ENCODE measurements at regions not wholly inside any gene's neighbourhood (a gene's known extent, or its start where the extent isn't known, plus 50 kb on each side); places are given as distances from the start of the nearest gene placed in this dataset.

DNA sequence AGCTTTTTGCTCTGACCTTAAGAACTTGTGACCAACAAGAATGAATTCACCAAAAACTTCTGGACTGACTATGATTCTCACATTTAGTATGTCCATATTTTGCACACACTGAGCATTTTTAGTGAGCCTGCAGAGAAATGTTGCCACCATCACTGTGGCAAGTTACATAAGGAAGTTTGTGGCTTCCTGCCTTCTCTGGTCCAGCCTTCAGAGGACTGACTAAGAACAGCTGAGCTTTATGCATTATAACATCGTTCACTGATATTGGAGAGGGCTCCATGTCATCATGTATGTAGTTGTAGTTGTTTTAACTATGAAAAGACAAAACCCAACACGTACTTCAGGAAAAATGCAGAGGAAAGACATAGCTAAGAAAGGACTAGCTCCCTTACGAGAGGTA lies 218.0 kb upstream of the CRIM1 start:
- in situ Hi-C loops (cut with MboI) (no loop called here), intact Hi-C loops (cut with micrococcal nuclease; ENCODE audit: unreplicated experiment) (no loop called here)
- H3K9me3 ChIP-seq (replicated peaks; ENCODE audit: control insufficient read depth, insufficient read depth, low read length): no peaks in the 10 kb centered on the region
- BruUV-seq (replicated peaks): no TSS peak
- H3K9ac ChIP-seq (ENCODE audit: control insufficient read depth, insufficient read depth, low read length): no peak overlapping the region
- ATAC-seq: no peak
- H3K79me2 ChIP-seq (ENCODE audit: control insufficient read depth, insufficient read depth, low read length): no peaks in the 10 kb centered on the region
- H3K27me3 ChIP-seq (replicated peaks in 1 of 2; ENCODE audit: control insufficient read depth in 2 of 2, insufficient read depth in 2 of 2, low read length in 1 of 2): no peaks in the 10 kb centered on the region
- no peak overlapping the region for H3K27ac ChIP-seq (ENCODE audit: control insufficient read depth, insufficient read depth)
- H4K20me1 ChIP-seq (ENCODE audit: control insufficient read depth, insufficient read depth): no peaks in the 10 kb centered on the region
- CTCF ChIA-PET: interaction anchor here (1.1 kb wide), 1 partner anchor 9 kb away, joined by 3 read pairs; no protein-coding TSS in a partner anchor
- no peak for FAIRE-seq
- POLR2A ChIA-PET: no interaction called here
- 25% methylated on average over 3 of the region's 3 CpGs for WGBS (ENCODE audit: insufficient coverage, insufficient replicate concordance, low lambda C conversion rate, missing lambda C conversion rate)
- TF ChIP-seq ZBTB11 (CRISPR knock-in tag; IDR thresholded peaks at IDR 0.05) (no peak), NFXL1 (IDR thresholded peaks at IDR 0.05; ENCODE audit: borderline replicate concordance) (no peak), NRF1 (conservative IDR thresholded peaks at IDR 0.05; ENCODE audit: low read depth, low read length) (no peak), JUNB (IDR thresholded peaks at IDR 0.05) (no peak), ATF7 (IDR thresholded peaks at IDR 0.05; ENCODE audit: low read depth) (no peak), WRNIP1 (IDR thresholded peaks at IDR 0.05; ENCODE audit: borderline replicate concordance, low read depth, low read length) (no peak), HDGF (IDR thresholded peaks at IDR 0.05) (no peak), YY1 (IDR thresholded peaks at IDR 0.05; ENCODE audit: low read depth, low read length) (no peak), FOS (IDR thresholded peaks at IDR 0.05; ENCODE audit: borderline replicate concordance, extremely low read depth, insufficient read length) (no peak), KDM1A (IDR thresholded peaks at IDR 0.05; ENCODE audit: borderline replicate concordance) (no peak), FOXK2 (IDR thresholded peaks at IDR 0.05) (no peak)
- TF ChIP-seq, protein P1, sequence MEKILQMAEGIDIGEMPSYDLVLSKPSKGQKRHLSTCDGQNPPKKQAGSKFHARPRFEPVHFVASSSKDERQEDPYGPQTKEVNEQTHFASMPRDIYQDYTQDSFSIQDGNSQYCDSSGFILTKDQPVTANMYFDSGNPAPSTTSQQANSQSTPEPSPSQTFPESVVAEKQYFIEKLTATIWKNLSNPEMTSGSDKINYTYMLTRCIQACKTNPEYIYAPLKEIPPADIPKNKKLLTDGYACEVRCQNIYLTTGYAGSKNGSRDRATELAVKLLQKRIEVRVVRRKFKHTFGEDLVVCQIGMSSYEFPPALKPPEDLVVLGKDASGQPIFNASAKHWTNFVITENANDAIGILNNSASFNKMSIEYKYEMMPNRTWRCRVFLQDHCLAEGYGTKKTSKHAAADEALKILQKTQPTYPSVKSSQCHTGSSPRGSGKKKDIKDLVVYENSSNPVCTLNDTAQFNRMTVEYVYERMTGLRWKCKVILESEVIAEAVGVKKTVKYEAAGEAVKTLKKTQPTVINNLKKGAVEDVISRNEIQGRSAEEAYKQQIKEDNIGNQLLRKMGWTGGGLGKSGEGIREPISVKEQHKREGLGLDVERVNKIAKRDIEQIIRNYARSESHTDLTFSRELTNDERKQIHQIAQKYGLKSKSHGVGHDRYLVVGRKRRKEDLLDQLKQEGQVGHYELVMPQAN (conservative IDR thresholded peaks at IDR 0.05): no peak
- TF ChIP-seq, protein P2, sequence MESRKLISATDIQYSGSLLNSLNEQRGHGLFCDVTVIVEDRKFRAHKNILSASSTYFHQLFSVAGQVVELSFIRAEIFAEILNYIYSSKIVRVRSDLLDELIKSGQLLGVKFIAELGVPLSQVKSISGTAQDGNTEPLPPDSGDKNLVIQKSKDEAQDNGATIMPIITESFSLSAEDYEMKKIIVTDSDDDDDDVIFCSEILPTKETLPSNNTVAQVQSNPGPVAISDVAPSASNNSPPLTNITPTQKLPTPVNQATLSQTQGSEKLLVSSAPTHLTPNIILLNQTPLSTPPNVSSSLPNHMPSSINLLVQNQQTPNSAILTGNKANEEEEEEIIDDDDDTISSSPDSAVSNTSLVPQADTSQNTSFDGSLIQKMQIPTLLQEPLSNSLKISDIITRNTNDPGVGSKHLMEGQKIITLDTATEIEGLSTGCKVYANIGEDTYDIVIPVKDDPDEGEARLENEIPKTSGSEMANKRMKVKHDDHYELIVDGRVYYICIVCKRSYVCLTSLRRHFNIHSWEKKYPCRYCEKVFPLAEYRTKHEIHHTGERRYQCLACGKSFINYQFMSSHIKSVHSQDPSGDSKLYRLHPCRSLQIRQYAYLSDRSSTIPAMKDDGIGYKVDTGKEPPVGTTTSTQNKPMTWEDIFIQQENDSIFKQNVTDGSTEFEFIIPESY (IDR thresholded peaks at IDR 0.05): no peak
- TF ChIP-seq, protein P3, sequence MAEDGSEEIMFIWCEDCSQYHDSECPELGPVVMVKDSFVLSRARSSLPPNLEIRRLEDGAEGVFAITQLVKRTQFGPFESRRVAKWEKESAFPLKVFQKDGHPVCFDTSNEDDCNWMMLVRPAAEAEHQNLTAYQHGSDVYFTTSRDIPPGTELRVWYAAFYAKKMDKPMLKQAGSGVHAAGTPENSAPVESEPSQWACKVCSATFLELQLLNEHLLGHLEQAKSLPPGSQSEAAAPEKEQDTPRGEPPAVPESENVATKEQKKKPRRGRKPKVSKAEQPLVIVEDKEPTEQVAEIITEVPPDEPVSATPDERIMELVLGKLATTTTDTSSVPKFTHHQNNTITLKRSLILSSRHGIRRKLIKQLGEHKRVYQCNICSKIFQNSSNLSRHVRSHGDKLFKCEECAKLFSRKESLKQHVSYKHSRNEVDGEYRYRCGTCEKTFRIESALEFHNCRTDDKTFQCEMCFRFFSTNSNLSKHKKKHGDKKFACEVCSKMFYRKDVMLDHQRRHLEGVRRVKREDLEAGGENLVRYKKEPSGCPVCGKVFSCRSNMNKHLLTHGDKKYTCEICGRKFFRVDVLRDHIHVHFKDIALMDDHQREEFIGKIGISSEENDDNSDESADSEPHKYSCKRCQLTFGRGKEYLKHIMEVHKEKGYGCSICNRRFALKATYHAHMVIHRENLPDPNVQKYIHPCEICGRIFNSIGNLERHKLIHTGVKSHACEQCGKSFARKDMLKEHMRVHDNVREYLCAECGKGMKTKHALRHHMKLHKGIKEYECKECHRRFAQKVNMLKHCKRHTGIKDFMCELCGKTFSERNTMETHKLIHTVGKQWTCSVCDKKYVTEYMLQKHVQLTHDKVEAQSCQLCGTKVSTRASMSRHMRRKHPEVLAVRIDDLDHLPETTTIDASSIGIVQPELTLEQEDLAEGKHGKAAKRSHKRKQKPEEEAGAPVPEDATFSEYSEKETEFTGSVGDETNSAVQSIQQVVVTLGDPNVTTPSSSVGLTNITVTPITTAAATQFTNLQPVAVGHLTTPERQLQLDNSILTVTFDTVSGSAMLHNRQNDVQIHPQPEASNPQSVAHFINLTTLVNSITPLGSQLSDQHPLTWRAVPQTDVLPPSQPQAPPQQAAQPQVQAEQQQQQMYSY (CRISPR knock-in tag; IDR thresholded peaks at IDR 0.05): no peak
- SMC1A ChIA-PET (ENCODE audit: uncharacterized antibody, unreplicated experiment): interaction anchor here (0.9 to 1.0 kb wide), 2 partner anchors 8 to 11 kb away, joined by 3 read pairs; no protein-coding TSS in a partner anchor
- no peaks in the 10 kb centered on the region for H3K4me1 ChIP-seq (ENCODE audit: control insufficient read depth, insufficient read depth, low read length)
- no peak for DNase-seq (ENCODE audit: low read depth, low spot score)
- H3K4me2 ChIP-seq (ENCODE audit: control insufficient read depth, insufficient read depth): no peak overlapping the region
- H3K36me3 ChIP-seq (ENCODE audit: control insufficient read depth in 2 of 2, insufficient read depth in 2 of 2, low read length in 1 of 2): no peaks in the 10 kb centered on the region
- RAD21 ChIA-PET (ENCODE audit: unreplicated experiment): no interaction called here
- no peak overlapping the region for H3K4me3 ChIP-seq
- no peak overlapping the region for H2AFZ ChIP-seq (ENCODE audit: control insufficient read depth, low read depth, low read length)

Measured in GM12878 (cell line).